Kidney epithelial cell (primary cell): ENCODE measurements at regions not wholly inside any gene's neighbourhood (a gene's known extent, or its start where the extent isn't known, plus 50 kb on each side); places are given as distances from the start of the nearest gene placed in this dataset.

Source experiments
- DNase-seq: peaks from one replicate; pipeline ENCODE4 v3.0.0-alpha.2; 2010; ENCODE audit warnings: low read depth
- H3K27me3 ChIP-seq: 2 replicates; pipeline ENCODE4 v1.6.0; 2011; ENCODE audit warnings: low read length; ENCODE audit not compliant: control insufficient read depth, insufficient read depth
- H3K36me3 ChIP-seq: 2 replicates; pipeline ENCODE4 v1.5.1; 2011; ENCODE audit warnings: low read length; ENCODE audit not compliant: control insufficient read depth, insufficient read depth
- H3K4me3 ChIP-seq: 2 replicates; pipeline ENCODE4 v1.5.1; 2011; ENCODE audit warnings: low read depth, mild to moderate bottlenecking, control low read depth, low read length
- CTCF ChIP-seq: IDR thresholded peaks from 2 replicates; pipeline ENCODE4 v1.5.1; 2011; ENCODE audit warnings: mild to moderate bottlenecking, moderate library complexity, low read length, control low read depth, inconsistent platforms; ENCODE audit not compliant: insufficient read depth, poor library complexity, severe bottlenecking

- no peak for TF ChIP-seq CTCF
- Histone ChIP-seq H3K4me3 (no peak overlapping the region), H3K36me3 (no peaks in the 10 kb centered on the region), H3K27me3 (no peaks in the 10 kb centered on the region)
- no peak for DNase-seq
Measured at GRCh38 chr2:19106376-19106775, 252.0 kb downstream of the OSR1 start.

- no peak for TF ChIP-seq CTCF
Measured at GRCh38 chr2:19104503-19104902, 253.9 kb downstream of the OSR1 start.

GRCh38 chr2:19102696-19103423, 255.6 kb downstream of the OSR1 start:
- Histone ChIP-seq H3K27me3 (no peaks in the 10 kb centered on the region), H3K36me3 (no peaks in the 10 kb centered on the region), H3K4me3 (no peak overlapping the region)
- TF ChIP-seq CTCF: no peak
- DNase-seq: no peak

More at GRCh38 chr2:19104503-19104902, 253.9 kb downstream of the OSR1 start:
- Histone ChIP-seq H3K4me3 (no peak overlapping the region), H3K36me3 (no peaks in the 10 kb centered on the region), H3K27me3 (no peaks in the 10 kb centered on the region)
- no peak for DNase-seq

- no peak for TF ChIP-seq CTCF
- Histone ChIP-seq H3K4me3 (no peak overlapping the region), H3K36me3 (no peaks in the 10 kb centered on the region), H3K27me3 (no peaks in the 10 kb centered on the region)
- DNase-seq: no peak
Measured at GRCh38 chr2:19101968-19102367, 256.5 kb downstream of the OSR1 start.

- Histone ChIP-seq H3K4me3 (no peak overlapping the region), H3K27me3 (no peaks in the 10 kb centered on the region), H3K36me3 (no peaks in the 10 kb centered on the region)
- DNase-seq: no peak
- TF ChIP-seq CTCF: no peak
Measured at GRCh38 chr2:19100570-19100969, 257.9 kb downstream of the OSR1 start.

GRCh38 chr2:19099181-19099580, 259.2 kb downstream of the OSR1 start:
- Histone ChIP-seq H3K27me3 (no peaks in the 10 kb centered on the region), H3K36me3 (no peaks in the 10 kb centered on the region), H3K4me3 (no peak overlapping the region)
- TF ChIP-seq CTCF: no peak
- no peak for DNase-seq
